ENCODE measurements at regions not wholly inside any gene's neighbourhood (a gene's known extent, or its start where the extent isn't known, plus 50 kb on each side); places are given as distances from the start of the nearest gene placed in this dataset.

GRCh38 chr1:96281491-96281890, 440.1 kb upstream of the PTBP2 start:
- DNase-seq (ENCODE audit: low read depth in 2 of 2) = no peak

GRCh38 chr1:96290033-96290432, 431.6 kb upstream of the PTBP2 start:
- DNase-seq (ENCODE audit: low read depth in 2 of 2) = no peak

- no peak for DNase-seq (ENCODE audit: low read depth in 2 of 2)
Measured at GRCh38 chr1:96290801-96291200, 430.8 kb upstream of the PTBP2 start.

GRCh38 chr1:96291468-96291867, 430.1 kb upstream of the PTBP2 start:
- DNase-seq (ENCODE audit: low read depth in 2 of 2) = no peak

GRCh38 chr1:96292141-96292540, 429.4 kb upstream of the PTBP2 start:
- no peak for DNase-seq (ENCODE audit: low read depth in 2 of 2)

GRCh38 chr1:96296991-96297390, 424.6 kb upstream of the PTBP2 start:
- DNase-seq (ENCODE audit: low read depth in 2 of 2) = no peak

GRCh38 chr1:96306809-96307560, 414.6 kb upstream of the PTBP2 start:
- DNase-seq (ENCODE audit: low read depth in 2 of 2) = no peak

GRCh38 chr1:96308314-96308713, 413.3 kb upstream of the PTBP2 start:
- DNase-seq (ENCODE audit: low read depth in 2 of 2) = no peak

- DNase-seq (ENCODE audit: low read depth in 2 of 2) = no peak
Measured at GRCh38 chr1:96309783-96310182, 411.8 kb upstream of the PTBP2 start.

- no peak for DNase-seq (ENCODE audit: low read depth in 2 of 2)
Measured at GRCh38 chr1:96313216-96313615, 408.4 kb upstream of the PTBP2 start.

- no peak for DNase-seq (ENCODE audit: low read depth in 2 of 2)
Measured at GRCh38 chr1:96329121-96329520, 392.5 kb upstream of the PTBP2 start.

- DNase-seq (ENCODE audit: low read depth in 2 of 2) = no peak
Measured at GRCh38 chr1:96331596-96331995, 390.0 kb upstream of the PTBP2 start.

GRCh38 chr1:96333522-96334235, 387.9 kb upstream of the PTBP2 start:
- DNase-seq (ENCODE audit: low read depth in 2 of 2) = no peak

- no peak for DNase-seq (ENCODE audit: low read depth in 2 of 2)
Measured at GRCh38 chr1:96334236-96334557, 387.4 kb upstream of the PTBP2 start.

GRCh38 chr1:96338622-96339021, 383.0 kb upstream of the PTBP2 start:
- DNase-seq (ENCODE audit: low read depth in 2 of 2) = no peak

GRCh38 chr1:96340686-96341085, 380.9 kb upstream of the PTBP2 start:
- no peak for DNase-seq (ENCODE audit: low read depth in 2 of 2)

- no peak for DNase-seq (ENCODE audit: low read depth in 2 of 2)
Measured at GRCh38 chr1:96346719-96347118, 374.9 kb upstream of the PTBP2 start.

GRCh38 chr1:96349896-96350295, 371.7 kb upstream of the PTBP2 start:
- DNase-seq (ENCODE audit: low read depth in 2 of 2) = no peak

- DNase-seq (ENCODE audit: low read depth in 2 of 2) = no peak
Measured at GRCh38 chr1:96352733-96353132, 368.9 kb upstream of the PTBP2 start.

- DNase-seq (ENCODE audit: low read depth in 2 of 2) = no peak
Measured at GRCh38 chr1:96355521-96355920, 366.1 kb upstream of the PTBP2 start.

- no peak for DNase-seq (ENCODE audit: low read depth in 2 of 2)
Measured at GRCh38 chr1:96355961-96356360, 365.6 kb upstream of the PTBP2 start.

- DNase-seq (ENCODE audit: low read depth in 2 of 2) = no peak
Measured at GRCh38 chr1:96357141-96357765, 364.3 kb upstream of the PTBP2 start.

- DNase-seq (ENCODE audit: low read depth in 2 of 2) = no peak
Measured at GRCh38 chr1:96358057-96358456, 363.5 kb upstream of the PTBP2 start.

Data from stimulated activated CD8-positive, alpha-beta memory T cell treated with anti-CD3 and anti-CD28 coated beads, Interleukin-15, amount 100 ng/mL, for 48 hours (primary cell).